UCSD-AML1 (cell line): ENCODE measurements at regions not wholly inside any gene's neighbourhood (a gene's known extent, or its start where the extent isn't known, plus 50 kb on each side); places are given as distances from the start of the nearest gene placed in this dataset.
"Not testable (repeated sequence)": the region's sequence is repeated elsewhere in the genome, so short reads cannot be mapped to it uniquely, and the experiment has no call there.

Source experiments
- DNase-seq: peaks from one replicate; lab custom pipeline; 2025; ENCODE audit not compliant: unreplicated experiment; lab: John Stamatoyannopoulos, UW

- no peak for DNase-seq
Observed at GRCh38 chr21:35201288-35201687, 152.2 kb upstream of the RUNX1 start.

GRCh38 chr21:35199733-35200015, 150.6 kb upstream of the RUNX1 start:
- no peak for DNase-seq

GRCh38 chr21:35198982-35199732, 150.1 kb upstream of the RUNX1 start:
- no peak for DNase-seq

- no peak for DNase-seq
Observed at GRCh38 chr21:35198565-35198964, 149.5 kb upstream of the RUNX1 start.

GRCh38 chr21:35197992-35198431, 148.9 kb upstream of the RUNX1 start:
- DNase-seq = no peak

GRCh38 chr21:35197191-35197590, 148.1 kb upstream of the RUNX1 start:
- no peak for DNase-seq

DNA sequence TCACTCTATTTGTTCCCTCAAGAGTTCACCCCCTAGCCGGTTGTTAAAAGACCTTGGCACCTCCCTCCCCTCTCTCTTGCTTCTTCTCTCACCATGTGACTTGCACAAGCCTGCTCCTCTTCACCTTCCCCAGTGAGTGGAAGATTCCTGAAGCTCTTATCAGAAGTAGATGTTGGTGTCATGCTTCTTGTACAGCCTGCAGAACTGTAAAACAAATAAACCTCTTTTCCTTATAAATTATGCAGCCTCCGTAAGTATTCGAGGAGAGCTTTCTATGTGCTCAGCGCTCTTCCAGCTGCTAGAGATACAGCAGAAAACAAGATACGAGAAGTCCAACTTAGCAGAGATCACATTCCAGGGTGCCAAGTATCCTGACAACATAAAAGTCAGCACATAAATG, 147.0 kb upstream of the RUNX1 start:
- no peak for DNase-seq

DNA sequence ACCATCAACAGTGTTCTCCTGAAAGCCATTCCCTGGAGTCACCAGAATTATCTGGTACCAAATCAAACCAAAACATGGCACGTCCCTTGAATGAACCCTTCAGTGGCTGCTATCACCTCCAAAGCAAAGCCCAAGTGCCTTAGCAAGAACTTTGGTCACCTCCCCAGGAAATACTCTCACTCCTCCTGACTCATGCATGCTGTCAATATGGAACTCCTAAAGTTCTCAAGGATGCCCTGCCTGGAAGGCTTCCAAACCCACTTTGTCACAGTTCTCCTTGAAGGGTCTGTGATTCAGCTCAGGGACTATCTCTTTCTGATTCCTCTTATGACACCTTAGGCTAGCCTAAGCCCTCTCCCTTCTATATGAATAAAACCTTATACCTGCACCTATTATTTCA, 146.1 kb upstream of the RUNX1 start:
- DNase-seq = no peak

DNA sequence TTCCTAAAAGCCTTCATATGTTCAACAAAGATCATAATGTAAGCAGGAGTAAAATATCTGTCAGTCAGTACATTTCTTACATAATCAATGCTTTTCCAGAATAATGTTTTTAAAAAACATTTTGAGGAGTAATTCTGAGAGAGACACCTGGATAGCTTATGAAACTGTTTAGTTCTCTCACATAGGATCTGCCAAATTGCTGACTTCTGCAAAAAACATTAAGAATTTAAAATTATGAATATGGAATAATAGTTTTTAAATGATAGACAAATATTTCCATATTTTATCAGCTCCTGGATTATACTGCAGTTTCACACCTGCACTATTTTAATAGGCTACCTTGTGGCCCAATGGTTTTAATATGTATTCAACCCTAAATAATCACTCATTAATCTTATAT, 142.7 kb upstream of the RUNX1 start:
- DNase-seq = no peak

DNA sequence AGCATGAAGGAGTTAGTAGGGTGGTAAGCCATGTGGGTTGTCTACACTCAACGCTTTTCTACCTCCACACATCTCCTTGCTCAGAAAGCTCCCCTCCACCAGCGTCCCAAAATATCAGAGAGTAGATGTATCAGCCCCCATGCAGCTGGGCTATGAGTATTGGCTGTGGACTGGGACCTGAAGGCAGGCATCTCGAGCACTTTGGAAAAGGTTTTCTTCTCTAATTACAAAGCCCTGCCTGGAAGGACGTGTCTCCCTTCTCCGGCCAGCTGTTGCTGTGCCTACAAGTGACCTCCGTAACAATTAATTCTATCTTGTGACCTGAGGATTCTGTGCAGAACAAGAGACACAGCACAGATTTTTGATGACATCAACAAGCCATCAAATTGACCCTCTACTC, 142.0 kb upstream of the RUNX1 start:
- DNase-seq = no peak

DNA sequence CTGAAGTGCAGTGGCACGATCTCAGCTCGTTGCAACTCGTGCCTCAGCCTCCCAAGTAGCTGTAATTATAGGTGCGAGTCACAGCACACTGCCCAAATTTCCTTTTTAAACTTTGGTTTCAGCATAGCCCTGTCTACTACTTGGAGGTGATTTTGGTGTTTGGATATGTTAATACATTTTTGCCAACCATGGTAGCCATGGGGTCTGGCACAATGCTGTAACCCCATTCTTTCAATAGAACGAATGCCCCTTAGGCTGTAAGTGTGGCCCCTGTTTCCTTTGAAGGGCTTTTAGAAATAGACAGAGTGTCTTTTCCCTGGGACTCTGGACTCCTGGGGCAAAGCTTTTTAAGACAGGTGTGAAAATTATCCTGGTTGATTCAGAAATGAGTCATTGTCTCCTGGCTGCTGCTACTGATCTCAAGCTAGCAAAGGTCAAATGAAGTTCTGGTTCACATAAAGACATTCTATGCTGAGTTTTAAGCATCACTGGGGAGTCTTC, 141.1 kb upstream of the RUNX1 start:
- DNase-seq = no peak

DNA sequence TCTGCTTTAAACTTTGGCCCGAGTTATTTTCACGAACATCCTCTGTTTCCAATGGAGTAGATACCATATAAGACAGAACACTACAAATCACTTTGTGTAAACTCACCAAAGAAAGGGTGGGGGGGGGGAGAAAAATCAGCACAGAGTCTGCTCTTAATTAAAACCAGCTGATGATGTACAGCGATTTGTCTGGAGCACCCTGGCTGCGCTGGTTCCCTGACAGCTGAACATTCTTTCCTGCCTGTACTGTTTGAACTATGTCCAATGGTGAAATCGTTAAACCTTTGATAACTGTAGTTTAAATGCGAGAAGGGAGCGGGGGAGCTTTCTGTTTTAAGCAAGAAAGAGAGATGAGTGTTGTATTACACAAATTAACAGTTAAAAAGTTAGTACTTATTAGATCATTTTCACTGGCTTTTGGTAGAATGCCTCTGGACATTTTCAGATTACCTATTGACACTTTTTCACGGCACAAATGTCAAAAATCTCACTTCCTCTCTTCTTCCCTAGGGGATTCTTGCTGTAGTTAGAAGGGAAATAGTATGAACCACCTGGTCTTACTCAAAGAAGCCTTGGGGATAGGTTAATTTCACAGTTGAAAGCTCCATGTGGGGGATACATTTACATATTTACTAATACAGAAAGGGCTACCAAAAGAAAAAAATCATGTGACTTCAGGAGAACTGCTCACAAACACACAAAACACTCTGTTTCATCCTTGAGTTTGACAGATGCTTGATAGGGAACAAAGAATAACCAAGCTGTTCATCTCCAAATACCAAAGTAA, 140.2 kb upstream of the RUNX1 start:
- no peak for DNase-seq

DNA sequence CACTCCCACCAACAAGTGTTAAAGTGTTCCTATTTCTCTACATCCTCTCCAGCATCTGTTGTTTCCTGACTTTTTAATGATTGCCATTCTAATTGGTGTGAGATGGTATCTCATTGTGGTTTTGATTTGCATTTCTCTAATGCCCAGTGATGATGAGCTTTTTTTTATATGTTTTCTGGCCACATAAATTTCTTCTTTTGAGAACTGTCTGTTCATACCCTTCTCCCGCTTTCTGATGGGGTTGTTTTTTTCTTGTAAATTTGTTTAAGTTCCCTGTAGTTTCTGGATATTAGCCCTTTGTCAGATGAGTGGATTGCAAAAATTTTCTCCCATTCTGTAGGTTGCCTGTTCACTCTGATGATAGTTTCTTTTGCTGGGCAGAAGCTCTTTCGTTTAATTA, 134.3 kb upstream of the RUNX1 start:
- DNase-seq = not testable (repeated sequence)

GRCh38 chr21:35179990-35180540, 131.0 kb upstream of the RUNX1 start:
- DNase-seq = no peak

DNA sequence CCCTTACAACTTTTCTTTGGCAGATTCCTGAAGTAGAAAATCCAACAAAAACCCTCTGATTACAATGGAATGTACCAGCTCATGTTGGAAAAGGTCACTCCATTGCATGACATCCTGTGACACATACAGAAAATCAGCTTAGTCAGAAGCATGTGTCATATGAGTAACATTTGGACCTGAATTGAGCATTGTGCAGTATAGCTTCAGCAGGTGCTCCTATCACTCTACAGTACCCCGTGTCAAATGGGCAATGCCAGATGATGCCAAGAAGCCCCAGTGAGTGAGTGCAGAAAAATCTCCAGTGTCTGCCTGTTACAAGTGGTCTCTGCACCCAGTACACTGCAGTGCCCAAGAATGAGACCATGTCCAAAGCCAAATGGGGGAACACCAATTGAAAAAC, 129.7 kb upstream of the RUNX1 start:
- no peak for DNase-seq

GRCh38 chr21:35178098-35178497, 129.0 kb upstream of the RUNX1 start:
- no peak for DNase-seq

GRCh38 chr21:35172231-35172630, 123.1 kb upstream of the RUNX1 start:
- DNase-seq = no peak

- no peak for DNase-seq
Observed at GRCh38 chr21:35171385-35171784, 122.3 kb upstream of the RUNX1 start.

DNA sequence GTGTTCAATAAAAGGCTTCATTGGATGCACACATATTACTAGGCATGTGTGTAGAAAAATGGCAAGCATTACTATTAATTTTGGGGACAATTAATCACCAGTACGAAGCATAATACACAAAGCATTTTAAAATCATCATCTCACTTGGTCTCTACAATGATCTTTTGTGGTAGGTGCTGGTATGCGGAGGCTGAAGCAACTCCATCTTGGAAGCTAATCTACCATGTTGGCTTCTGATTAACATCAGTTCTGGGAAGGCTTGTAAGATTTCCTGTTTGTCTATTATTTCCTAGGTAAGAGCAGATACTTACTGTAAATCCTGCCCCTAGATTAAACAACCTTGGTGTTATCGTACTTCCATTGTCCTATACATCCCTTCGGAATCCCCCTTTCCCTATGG, 121.7 kb upstream of the RUNX1 start:
- DNase-seq = no peak

GRCh38 chr21:35170244-35170643, 121.1 kb upstream of the RUNX1 start:
- DNase-seq = no peak

GRCh38 chr21:35169574-35169973, 120.5 kb upstream of the RUNX1 start:
- DNase-seq = no peak

GRCh38 chr21:35168735-35169134, 119.6 kb upstream of the RUNX1 start:
- DNase-seq = no peak
